ENCODE measurements at regions not wholly inside any gene's neighbourhood (a gene's known extent, or its start where the extent isn't known, plus 50 kb on each side); places are given as distances from the start of the nearest gene placed in this dataset.

GRCh38 chr18:7429831-7430230, 137.3 kb upstream of the PTPRM start:
- TF ChIP-seq CTCF (IDR thresholded peaks at IDR 0.05) (no peak), POLR2A (IDR thresholded peaks at IDR 0.05) (no peak), POLR2AphosphoS5 (IDR thresholded peaks at IDR 0.05) (no peak), EP300 (IDR thresholded peaks at IDR 0.05) (no peak)

Data from upper lobe of left lung (tissue), 4 donors.